Lung (tissue), 11 donors: ENCODE measurements at regions not wholly inside any gene's neighbourhood (a gene's known extent, or its start where the extent isn't known, plus 50 kb on each side); places are given as distances from the start of the nearest gene placed in this dataset.
A peak's percentile ranks its signal among the peaks of the same experiment; 100 is the strongest.

Experiments
- ATAC-seq: fragments of 200-7000 bp; cut with Tn5 transposase; one replicate; pipeline ENCODE4 v1.9.1; 2020; ENCODE audit warnings: moderate number of reproducible peaks; ENCODE audit not compliant: insufficient read depth, low FRiP score
- DNase-seq, 3 donors: peaks; one replicate each; pipeline ENCODE4 v3.0.0-alpha.2; 2013 to 2017
- H3K27ac ChIP-seq, 2 donors: one replicate each; pipeline ENCODE4 v1.5.1; 2013; ENCODE audit warnings: mild to moderate bottlenecking in 2 of 2, moderate library complexity in 2 of 2, control low read depth in 1 of 2, inconsistent platforms in 1 of 2, low read depth in 1 of 2, low read length in 1 of 2
- H3K27me3 ChIP-seq, 3 donors: one replicate each; pipeline ENCODE4 v1.5.1; 2013; ENCODE audit warnings: low read length in 2 of 3; ENCODE audit not compliant: control insufficient read depth in 3 of 3, insufficient read depth in 3 of 3
- H3K36me3 ChIP-seq, 4 donors: one replicate each; pipeline ENCODE4 v1.5.1; 2013; ENCODE audit warnings: low read length in 4 of 4, mild to moderate bottlenecking in 1 of 4, moderate library complexity in 1 of 4; ENCODE audit not compliant: control insufficient read depth in 4 of 4, insufficient read depth in 4 of 4
- H3K4me1 ChIP-seq, 5 donors: one replicate each; pipeline ENCODE4 v1.5.1; 2013; ENCODE audit warnings: low read length in 5 of 5, mild to moderate bottlenecking in 2 of 5, moderate library complexity in 1 of 5; ENCODE audit not compliant: control insufficient read depth in 5 of 5, insufficient read depth in 5 of 5
- H3K4me3 ChIP-seq: one replicate; pipeline ENCODE4 v1.5.1; 2013; ENCODE audit warnings: mild to moderate bottlenecking, control low read depth, moderate library complexity
- H3K9ac ChIP-seq, 2 donors: one replicate each; pipeline ENCODE4 v1.5.1; 2013; ENCODE audit warnings: low read length in 2 of 2, control low read depth in 1 of 2; ENCODE audit not compliant: insufficient read depth in 1 of 2
- H3K9me3 ChIP-seq, 4 donors: one replicate each; pipeline ENCODE4 v1.5.1; 2013; ENCODE audit warnings: low read length in 3 of 4, mild to moderate bottlenecking in 1 of 4, moderate library complexity in 1 of 4; ENCODE audit not compliant: control insufficient read depth in 4 of 4, insufficient read depth in 3 of 4
- CTCF ChIP-seq: IDR thresholded peaks from 2 replicates; pipeline ENCODE4 v1.5.1; 2012; ENCODE audit warnings: mild to moderate bottlenecking; ENCODE audit errors: control extremely low read depth, extremely low read depth
- WGBS, 2 donors: extraction: QIAGEN DNeasy Blood & Tissue Kit; methylation state at CpG; one replicate each; pipeline ENCODE4 v1.1.7; 2013; 5-methylcytosine and 5-hydroxymethylcytosine counted together
- donor health status: control.
- donor health status: control.
- donor health status: Bipolar disorder and iron deficiency.
- donor health status: healthy.
- donor health status: DM: yes; HTN: yes; CAD: no.

- peaks cover 0 to 2% (median 0%) of the 10 kb centered on the region in 4 donors for H3K9me3 ChIP-seq
- WGBS, 2 donors, result 68 to 84% methylated on average over 2 of the region's 2 CpGs
- no peak for TF ChIP-seq CTCF
- DNase-seq (no peak), ATAC-seq (no peak)
- no peaks in the 10 kb centered on the region for H3K36me3 ChIP-seq
- no peak overlapping the region for H3K4me3 ChIP-seq
- H3K9ac ChIP-seq, result no peak overlapping the region
- H3K4me1 ChIP-seq, result no peaks in the 10 kb centered on the region
- no peak overlapping the region for H3K27ac ChIP-seq
- H3K27me3 ChIP-seq, result no peaks in the 10 kb centered on the region
Measured at GRCh38 chr4:10773656-10774055, 89.1 kb upstream of the CLNK start.

GRCh38 chr4:10773010-10773409, 88.4 kb upstream of the CLNK start:
- H3K4me1 ChIP-seq, result no peaks in the 10 kb centered on the region
- no peak overlapping the region for H3K4me3 ChIP-seq
- TF ChIP-seq CTCF, result no peak
- no peaks in the 10 kb centered on the region for H3K27me3 ChIP-seq
- peak in 1 of 3 donors; percentile 7 for DNase-seq
- ATAC-seq, result no peak
- WGBS, 2 donors, result 39 to 65% methylated on average over 3 of the region's 3 CpGs
- H3K27ac ChIP-seq, result no peak overlapping the region
- H3K9me3 ChIP-seq, result peaks cover 0 to 2% (median 0%) of the 10 kb centered on the region in 4 donors
- H3K36me3 ChIP-seq, result no peaks in the 10 kb centered on the region
- no peak overlapping the region for H3K9ac ChIP-seq

GRCh38 chr4:10765386-10765785, 80.8 kb upstream of the CLNK start:
- ATAC-seq (no peak), DNase-seq (no peak)
- WGBS, 2 donors, result 85 to 92% methylated on average over 3 of the region's 3 CpGs
- H3K36me3 ChIP-seq, result no peaks in the 10 kb centered on the region
- H3K27ac ChIP-seq, result no peak overlapping the region
- H3K27me3 ChIP-seq, result no peaks in the 10 kb centered on the region
- H3K9me3 ChIP-seq, result peaks cover 0 to 2% (median under 1%) of the 10 kb centered on the region in 4 donors
- TF ChIP-seq CTCF, result no peak
- H3K9ac ChIP-seq, result no peak overlapping the region
- H3K4me1 ChIP-seq, result no peaks in the 10 kb centered on the region
- H3K4me3 ChIP-seq, result no peak overlapping the region

GRCh38 chr4:10762561-10762960, 78.0 kb upstream of the CLNK start:
- DNase-seq (peak in 1 of 3 donors; percentile 36), ATAC-seq (no peak)
- no peaks in the 10 kb centered on the region for H3K27me3 ChIP-seq
- no peak for TF ChIP-seq CTCF
- no peak overlapping the region for H3K9ac ChIP-seq
- no peaks in the 10 kb centered on the region for H3K4me1 ChIP-seq
- peaks cover 0 to 2% (median 0%) of the 10 kb centered on the region in 4 donors for H3K9me3 ChIP-seq
- H3K27ac ChIP-seq, result no peak overlapping the region
- WGBS, 2 donors, result 75% methylated on average over 4 of the region's 4 CpGs
- no peaks in the 10 kb centered on the region for H3K36me3 ChIP-seq
- no peak overlapping the region for H3K4me3 ChIP-seq
